H1 (cell line): ENCODE measurements at regions not wholly inside any gene's neighbourhood (a gene's known extent, or its start where the extent isn't known, plus 50 kb on each side); places are given as distances from the start of the nearest gene placed in this dataset.

ENCODE experiments used
- CTCF ChIA-PET: fragments of 300-600 bp; sonication (Branson Sonifier 250); formaldehyde crosslinking; loops from one replicate; lab custom pipeline; 2021; ENCODE audit not compliant: partially characterized antibody; lab: Charles Lee
- POLR2A ChIA-PET: fragments of 300-600 bp; sonication (Branson Sonifier 250); formaldehyde crosslinking; loops from one replicate; lab custom pipeline; 2021; ENCODE audit warnings: inconsistent platforms; ENCODE audit not compliant: partially characterized antibody; lab: Charles Lee
- DNase-seq, 2 experiments: peaks; one replicate each; pipeline versions ENCODE4 v3.0.0 to v3.0.0-alpha.2; 2010 to 2022; ENCODE audit warnings: low spot score in 2 of 2, low read depth in 1 of 2, mixed read lengths in 1 of 2
- FAIRE-seq: peaks from 2 replicates; lab custom pipeline; 2011; peaks lifted over from hg19 to GRCh38; lab: Jason Lieb, UNC
- H2AFZ ChIP-seq: 2 replicates; pipeline ENCODE4 v1.8.1; 2012; ENCODE audit warnings: low read length, inconsistent platforms
- H2AK5ac ChIP-seq: 2 replicates; pipeline ENCODE4 v1.6.1; 2013; ENCODE audit warnings: low read depth, low read length
- H2BK120ac ChIP-seq: replicated peaks from 2 replicates; pipeline ENCODE3; 2013; ENCODE audit warnings: low read depth, low read length, inconsistent platforms
- H2BK12ac ChIP-seq: 2 replicates; pipeline ENCODE4 v1.6.1; 2013; ENCODE audit warnings: low read depth, low read length
- H2BK15ac ChIP-seq: 2 replicates; pipeline ENCODE4 v1.6.1; 2013; ENCODE audit warnings: low read length
- H2BK20ac ChIP-seq: 2 replicates; pipeline ENCODE4 v1.6.1; 2013; ENCODE audit warnings: low read length
- H2BK5ac ChIP-seq: 2 replicates; pipeline ENCODE4 v1.6.1; 2013; ENCODE audit warnings: low read depth, low read length
- H3K14ac ChIP-seq: 2 replicates; pipeline ENCODE4 v1.6.1; 2013; ENCODE audit warnings: inconsistent platforms; ENCODE audit not compliant: insufficient read length
- H3K18ac ChIP-seq: 2 replicates; pipeline ENCODE4 v1.6.1; 2013; ENCODE audit warnings: low read length; ENCODE audit errors: extremely low read depth
- H3K23ac ChIP-seq: 2 replicates; pipeline ENCODE4 v1.6.1; 2013; ENCODE audit warnings: inconsistent platforms; ENCODE audit not compliant: insufficient read length
- H3K23me2 ChIP-seq: 2 replicates; pipeline ENCODE4 v1.6.1; 2013; ENCODE audit warnings: low read depth, low read length
- H3K27ac ChIP-seq: 2 replicates; pipeline ENCODE4 v1.6.1; 2011; ENCODE audit warnings: low read depth, low read length, inconsistent platforms
- H3K27me3 ChIP-seq, 4 experiments: replicated peaks in 1 of 4; 1 replicate in 1 of 4; 2 replicates in 3 of 4; pipeline versions ENCODE4 v1.6.1 to v1.8.1; 2011 to 2013; ENCODE audit warnings: low read length in 3 of 4, mild to moderate bottlenecking in 3 of 4, inconsistent platforms in 2 of 4, mixed read lengths in 2 of 4, moderate library complexity in 1 of 4; ENCODE audit not compliant: control insufficient read depth in 3 of 4, insufficient read depth in 3 of 4; ENCODE audit errors: extremely low read depth in 1 of 4
- H3K36me3 ChIP-seq, 4 experiments: 2 replicates each; pipeline versions ENCODE4 v1.6.1 to v1.8.1; 2011 to 2013; ENCODE audit warnings: mild to moderate bottlenecking in 4 of 4, low read length in 3 of 4, moderate library complexity in 2 of 4, control low read depth in 1 of 4, inconsistent platforms in 1 of 4; ENCODE audit not compliant: insufficient read depth in 4 of 4, control insufficient read depth in 2 of 4
- H3K4ac ChIP-seq: replicated peaks from 2 replicates; pipeline ENCODE3; 2013; ENCODE audit warnings: low read length, low read depth, mixed read lengths, inconsistent platforms; ENCODE audit not compliant: insufficient read length
- H3K4me1 ChIP-seq, 4 experiments: replicated peaks in 1 of 4; 1 replicate in 1 of 4; 2 replicates in 3 of 4; pipeline versions ENCODE4 v1.6.1 to v1.8.1; 2011 to 2013; ENCODE audit warnings: low read length in 3 of 4, inconsistent platforms in 2 of 4, mixed read lengths in 1 of 4; ENCODE audit not compliant: insufficient read depth in 4 of 4, control insufficient read depth in 3 of 4
- H3K4me2 ChIP-seq, 2 experiments: 2 replicates each; pipeline versions ENCODE4 v1.6.1 to v1.8.1; 2011 to 2013; ENCODE audit warnings: low read depth in 2 of 2, low read length in 2 of 2, control low read depth in 1 of 2, inconsistent platforms in 1 of 2, mild to moderate bottlenecking in 1 of 2; ENCODE audit not compliant: insufficient read depth in 1 of 2
- H3K4me3 ChIP-seq, 4 experiments: fragments of 200-600, 300-600 bp in 1 of 4; sonication (generic), shearing (Covaris generic), sonication (Bioruptor Twin) in 1 of 4; 2 replicates each; pipeline versions ENCODE4 v1.5.1 to v1.8.1; 2011 to 2016; ENCODE audit warnings: low read length in 4 of 4, low read depth in 3 of 4, control low read depth in 2 of 4, inconsistent platforms in 2 of 4, mild to moderate bottlenecking in 2 of 4, mixed read lengths in 1 of 4, moderate library complexity in 1 of 4; ENCODE audit not compliant: insufficient read depth in 2 of 4; ENCODE audit errors: extremely low read depth in 1 of 4
- H3K56ac ChIP-seq: replicated peaks from 2 replicates; pipeline ENCODE3; 2013; ENCODE audit warnings: low read depth, mild to moderate bottlenecking, mixed read lengths, low read length, inconsistent platforms; ENCODE audit not compliant: insufficient read length
- H3K79me1 ChIP-seq: 2 replicates; pipeline ENCODE4 v1.6.1; 2013; ENCODE audit warnings: low read depth, low read length, control low read depth
- H3K79me2 ChIP-seq, 2 experiments: 2 replicates each; pipeline versions ENCODE4 v1.6.1 to v1.8.1; 2012 to 2013; ENCODE audit warnings: low read length in 2 of 2, mild to moderate bottlenecking in 2 of 2, inconsistent platforms in 1 of 2; ENCODE audit not compliant: insufficient read depth in 2 of 2, control insufficient read depth in 1 of 2
- H3K9ac ChIP-seq, 4 experiments: replicated peaks in 1 of 4; 1 replicate in 1 of 4; 2 replicates in 3 of 4; pipeline versions ENCODE4 v1.6.1 to v1.8.1; 2011 to 2013; ENCODE audit warnings: low read depth in 3 of 4, low read length in 3 of 4, control low read depth in 2 of 4, mild to moderate bottlenecking in 2 of 4, moderate library complexity in 2 of 4, inconsistent platforms in 1 of 4; ENCODE audit errors: extremely low read depth in 1 of 4
- H3K9me3 ChIP-seq, 2 experiments: 2 replicates each; pipeline versions ENCODE4 v1.6.1 to v1.8.1; 2012 to 2013; ENCODE audit warnings: mild to moderate bottlenecking in 2 of 2, moderate library complexity in 2 of 2, control low read depth in 1 of 2, inconsistent platforms in 1 of 2, low read depth in 1 of 2, low read length in 1 of 2, mixed read lengths in 1 of 2; ENCODE audit not compliant: insufficient read depth in 2 of 2
- H4K20me1 ChIP-seq, 2 experiments: replicated peaks in 1 of 2; 2 replicates each; pipeline versions ENCODE3 to v1.8.1; 2011 to 2013; ENCODE audit warnings: inconsistent platforms in 2 of 2, low read length in 2 of 2, mild to moderate bottlenecking in 1 of 2; ENCODE audit not compliant: insufficient read depth in 2 of 2, control insufficient read depth in 1 of 2
- H4K5ac ChIP-seq: 2 replicates; pipeline ENCODE4 v1.6.1; 2013; ENCODE audit warnings: low read length, low read depth, mixed read lengths, inconsistent platforms; ENCODE audit not compliant: insufficient read length
- H4K8ac ChIP-seq: 2 replicates; pipeline ENCODE4 v1.8.0; 2013; ENCODE audit warnings: mild to moderate bottlenecking, moderate library complexity, low read length, inconsistent platforms; ENCODE audit not compliant: insufficient read depth; ENCODE audit errors: extremely low read depth
- H4K91ac ChIP-seq: replicated peaks from 2 replicates; pipeline ENCODE3; 2013; ENCODE audit warnings: low read length, mixed read lengths, inconsistent platforms; ENCODE audit not compliant: insufficient read length
- ASH2L ChIP-seq: fragments of 200-600, 300-600 bp; sonication (generic); IDR thresholded peaks from one replicate; pipeline ENCODE4 v1.7.1; 2017; ENCODE audit warnings: low read length
- CBX8 ChIP-seq: fragments of 300-800, 300-1000 bp; sonication (generic); IDR thresholded peaks from 2 replicates; pipeline ENCODE4 v1.7.1; 2016; ENCODE audit warnings: low read depth, low read length, borderline replicate concordance
- CREB1 ChIP-seq: IDR thresholded peaks from 2 replicates; pipeline ENCODE4 v1.6.1; 2012; ENCODE audit warnings: inconsistent platforms
- CTCF ChIP-seq, 3 experiments: IDR thresholded peaks; 1 replicate in 2 of 3; 2 replicates in 1 of 3; pipeline versions ENCODE4 v1.5.1 to v1.6.1; 2011; ENCODE audit warnings: low read length in 3 of 3, mild to moderate bottlenecking in 3 of 3, inconsistent platforms in 2 of 3, low read depth in 1 of 3, moderate library complexity in 1 of 3; ENCODE audit not compliant: insufficient read depth in 1 of 3; ENCODE audit errors: control extremely low read depth in 1 of 3
- KDM1A ChIP-seq: fragments of 200-600, 300-600 bp; sonication (generic); IDR thresholded peaks from 2 replicates; pipeline ENCODE4 v1.7.1; 2016; ENCODE audit warnings: mild to moderate bottlenecking, low read length, borderline replicate concordance
- KDM4A ChIP-seq: IDR thresholded peaks from one replicate; pipeline ENCODE4 v1.7.1; 2012; ENCODE audit warnings: low read depth, mild to moderate bottlenecking, moderate library complexity, low read length, inconsistent platforms; ENCODE audit not compliant: severe bottlenecking
- MAX ChIP-seq: IDR thresholded peaks from 2 replicates; pipeline ENCODE4 v1.6.1; 2012; ENCODE audit warnings: inconsistent platforms
- NANOG ChIP-seq: IDR thresholded peaks from 2 replicates; pipeline ENCODE4 v1.6.1; 2011; ENCODE audit warnings: low read length, low read depth, mild to moderate bottlenecking, inconsistent platforms; ENCODE audit not compliant: insufficient read depth, poor library complexity, severe bottlenecking
- NRF1 ChIP-seq: IDR thresholded peaks from 2 replicates; pipeline ENCODE4 v1.6.1; 2011; ENCODE audit warnings: mild to moderate bottlenecking, low read depth, low read length, improper control_type of control experiment
- POLR2A ChIP-seq, 2 experiments: IDR thresholded peaks; 1 replicate in 1 of 2; 2 replicates in 1 of 2; pipeline ENCODE4 v1.6.1; 2011; ENCODE audit warnings: low read depth in 2 of 2, low read length in 2 of 2, mild to moderate bottlenecking in 2 of 2; ENCODE audit errors: control extremely low read depth in 1 of 2
- POU5F1 ChIP-seq: IDR thresholded peaks from 2 replicates; pipeline ENCODE4 v1.6.1; 2011; ENCODE audit warnings: low read depth, mild to moderate bottlenecking, low read length, moderate library complexity
- SUZ12 ChIP-seq: fragments of 200-600 bp; sonication (generic); IDR thresholded peaks from 2 replicates; pipeline ENCODE4 v1.6.1; 2012; ENCODE audit warnings: mild to moderate bottlenecking, inconsistent platforms, low read length, moderate library complexity, mixed read lengths
- TEAD4 ChIP-seq: IDR thresholded peaks from 2 replicates; pipeline ENCODE4 v1.6.1; 2012; ENCODE audit warnings: low read depth, low read length, inconsistent platforms, mixed read lengths
- WGBS, 2 experiments: shearing (Covaris generic) in 1 of 2; methylation state at CpG; one replicate each; pipeline versions ENCODE4 v1.1.6 to v1.1.7; 2013 to 2015; ENCODE audit warnings: low lambda C conversion rate in 2 of 2, mixed read lengths in 2 of 2, inconsistent platforms in 1 of 2, low coverage in 1 of 2, missing lambda C conversion rate in 1 of 2; ENCODE audit not compliant: insufficient replicate concordance in 2 of 2, insufficient coverage in 1 of 2, insufficient read length in 1 of 2; ENCODE audit errors: extremely low coverage in 1 of 2, missing lambda C conversion rate in 1 of 2; 5-methylcytosine and 5-hydroxymethylcytosine counted together

GRCh38 chr13:47665043-47665442, 336.0 kb downstream of the SUCLA2 start:
- 80% methylated on average over 3 of the region's 3 CpGs; no CpG with 5 or more reads in 1 of the 2 experiments for whole genome bisulfite sequencing, 2 experiments
- Histone ChIP-seq H2BK15ac (no peak overlapping the region), H4K20me1 (no peaks in the 10 kb centered on the region), H3K79me2 (no peaks in the 10 kb centered on the region), H2AK5ac (no peak overlapping the region), H3K4ac (no peak overlapping the region), H3K56ac (no peak overlapping the region), H3K4me2 (no peak overlapping the region), H3K27ac (no peak overlapping the region), H2BK5ac (no peak overlapping the region), H3K4me1 (peaks cover 0 to 2% (median 0%) of the 10 kb centered on the region in 4 experiments; a peak in 1 of 7 replicates), H3K9me3 (peaks cover 0 to 4% of the 10 kb centered on the region in 2 experiments; a peak in 2 of 4 replicates), H2BK12ac (no peak overlapping the region), H2AFZ (peak overlapping the region; percentile 43; the same call in 1 of the 2 replicates), H4K5ac (no peak overlapping the region), H3K23me2 (no peaks in the 10 kb centered on the region), H4K91ac (no peak overlapping the region), H2BK120ac (no peak overlapping the region), H3K27me3 (no peaks in the 10 kb centered on the region), H3K4me3 (no peak overlapping the region), H2BK20ac (no peak overlapping the region), H3K23ac (no peak overlapping the region), H3K79me1 (no peaks in the 10 kb centered on the region), H3K18ac (no peak overlapping the region), H3K9ac (no peak overlapping the region), H4K8ac (no peak overlapping the region), H3K14ac (no peak overlapping the region), H3K36me3 (no peaks in the 10 kb centered on the region)
- no peak for DNase-seq
- ChIA-PET CTCF (interaction anchor here (1.3 kb wide), 1 partner anchor 33 kb away, joined by 4 read pairs; no protein-coding TSS in a partner anchor), POLR2A (no interaction called here)
- no peak for FAIRE-seq
- TF ChIP-seq KDM4A (no peak), POU5F1 (no peak), TEAD4 (no peak), MAX (no peak), CREB1 (no peak), SUZ12 (no peak), NRF1 (no peak), POLR2A (IDR thresholded peaks at IDR 0.05; ENCODE audit: control extremely low read depth in 1 of 2, low read depth in 2 of 2, low read length in 2 of 2) (no peak), CTCF (IDR thresholded peaks at IDR 0.05; ENCODE audit: control extremely low read depth in 1 of 3, insufficient read depth in 1 of 3, low read depth in 1 of 3, low read length in 3 of 3) (no peak), KDM1A (no peak), NANOG (no peak), ASH2L (no peak), CBX8 (no peak)
